ENCODE measurements at regions not wholly inside any gene's neighbourhood (a gene's known extent, or its start where the extent isn't known, plus 50 kb on each side); places are given as distances from the start of the nearest gene placed in this dataset.

- Mint-ChIP-seq H3K36me3 (ENCODE audit: low read depth) (peaks cover 4% of the 10 kb centered on the region), H3K4me3 (no peak overlapping the region), H3K27me3 (ENCODE audit: insufficient read depth) (no peaks in the 10 kb centered on the region), H3K4me1 (ENCODE audit: low read depth) (no peaks in the 10 kb centered on the region), H3K27ac (no peak overlapping the region), H3K9me3 (peaks cover 60% of the 10 kb centered on the region)
- TF ChIP-seq CTCF (IDR thresholded peaks at IDR 0.05): no peak
- DNase-seq: no peak
These were observed 133.2 kb upstream of the ADARB2 start for GRCh38 chr10:1870491-1870890.

GRCh38 chr10:1869861-1870260, 132.5 kb upstream of the ADARB2 start:
- H3K9me3 Mint-ChIP-seq: peaks cover 61% of the 10 kb centered on the region
- no peak for DNase-seq
- H3K27ac Mint-ChIP-seq: no peak overlapping the region
- H3K27me3 Mint-ChIP-seq (ENCODE audit: insufficient read depth): no peaks in the 10 kb centered on the region
- peaks cover 4% of the 10 kb centered on the region for H3K36me3 Mint-ChIP-seq (ENCODE audit: low read depth)
- no peak for TF ChIP-seq CTCF (IDR thresholded peaks at IDR 0.05)
- no peaks in the 10 kb centered on the region for H3K4me1 Mint-ChIP-seq (ENCODE audit: low read depth)
- H3K4me3 Mint-ChIP-seq: no peak overlapping the region

DNA sequence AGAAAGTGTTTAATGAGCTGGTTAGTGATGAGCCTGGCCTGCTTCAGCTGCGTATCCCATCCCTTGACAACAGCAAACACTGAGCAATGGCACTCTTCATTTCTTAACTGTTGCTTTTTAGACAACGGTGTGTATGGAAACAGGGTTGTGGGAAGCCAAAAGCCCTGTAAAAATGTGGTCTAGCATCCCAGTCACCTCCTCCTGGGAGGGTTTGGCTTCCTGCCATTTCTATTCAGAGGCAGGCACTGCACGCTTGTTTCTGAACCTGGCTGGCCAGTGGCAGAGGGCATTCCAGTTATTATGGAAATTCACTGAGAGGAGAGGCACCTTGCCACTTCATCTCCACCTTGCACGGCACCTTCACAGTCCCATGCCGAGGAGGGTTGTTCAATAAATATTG, 123.0 kb upstream of the ADARB2 start:
- H3K27ac Mint-ChIP-seq: no peak overlapping the region

DNA sequence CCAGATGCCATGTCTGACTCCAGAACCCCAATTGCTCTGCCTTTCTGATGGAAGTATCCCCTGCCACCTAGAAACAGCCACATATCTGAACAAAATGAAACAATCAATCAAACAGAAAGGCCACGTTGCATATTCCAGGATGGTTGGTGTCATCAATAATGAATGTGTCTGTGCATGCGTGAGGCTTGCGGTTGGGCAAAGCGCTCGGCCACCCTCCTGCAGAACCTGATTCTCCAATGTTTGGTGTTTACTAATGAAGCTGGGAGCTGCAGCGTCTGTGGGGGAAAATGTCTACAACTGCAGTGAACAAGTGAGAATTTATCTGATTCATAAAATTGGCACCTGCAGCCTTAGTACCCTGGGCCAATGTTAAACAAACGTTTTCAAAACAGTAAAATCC, 121.2 kb upstream of the ADARB2 start:
- no peak for DNase-seq
- no peak for TF ChIP-seq CTCF (IDR thresholded peaks at IDR 0.05)
- Mint-ChIP-seq H3K27ac (no peak overlapping the region), H3K4me3 (no peak overlapping the region), H3K27me3 (ENCODE audit: insufficient read depth) (no peaks in the 10 kb centered on the region), H3K36me3 (ENCODE audit: low read depth) (no peaks in the 10 kb centered on the region), H3K9me3 (peaks cover 36% of the 10 kb centered on the region), H3K4me1 (ENCODE audit: low read depth) (no peaks in the 10 kb centered on the region)

More for the DNA sequence above, 123.0 kb upstream of the ADARB2 start:
- H3K27me3 Mint-ChIP-seq (ENCODE audit: insufficient read depth): no peaks in the 10 kb centered on the region
- H3K9me3 Mint-ChIP-seq: peaks cover 29% of the 10 kb centered on the region
- no peak for DNase-seq
- H3K4me1 Mint-ChIP-seq (ENCODE audit: low read depth): no peaks in the 10 kb centered on the region
- no peak for TF ChIP-seq CTCF (IDR thresholded peaks at IDR 0.05)
- no peak overlapping the region for H3K4me3 Mint-ChIP-seq
- H3K36me3 Mint-ChIP-seq (ENCODE audit: low read depth): no peaks in the 10 kb centered on the region

DNA sequence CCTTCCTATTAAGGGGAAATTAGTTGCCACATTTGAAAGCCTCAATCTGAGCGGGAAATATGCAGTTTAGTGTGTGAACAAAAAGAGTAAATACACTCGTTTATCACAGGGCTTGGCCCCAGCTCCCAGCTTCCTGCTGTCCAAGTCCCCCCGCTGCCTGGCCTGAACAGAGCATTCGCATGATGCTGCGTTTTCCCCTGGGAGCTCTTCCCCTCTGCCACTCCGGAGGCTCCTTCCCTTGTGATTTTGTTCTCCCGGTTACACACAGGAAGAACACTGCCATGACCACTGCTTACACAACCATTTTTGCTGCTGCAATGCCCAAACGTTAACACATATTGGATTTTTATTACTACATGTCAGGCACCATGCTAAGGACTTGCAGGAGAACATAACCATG, 120.7 kb upstream of the ADARB2 start:
- no peak overlapping the region for H3K4me3 Mint-ChIP-seq
- H3K9me3 Mint-ChIP-seq: peaks cover 41% of the 10 kb centered on the region
- no peaks in the 10 kb centered on the region for H3K36me3 Mint-ChIP-seq (ENCODE audit: low read depth)
- no peak overlapping the region for H3K27ac Mint-ChIP-seq
- DNase-seq: no peak
- H3K27me3 Mint-ChIP-seq (ENCODE audit: insufficient read depth): no peaks in the 10 kb centered on the region
- TF ChIP-seq CTCF (IDR thresholded peaks at IDR 0.05): no peak
- H3K4me1 Mint-ChIP-seq (ENCODE audit: low read depth): no peaks in the 10 kb centered on the region

DNA sequence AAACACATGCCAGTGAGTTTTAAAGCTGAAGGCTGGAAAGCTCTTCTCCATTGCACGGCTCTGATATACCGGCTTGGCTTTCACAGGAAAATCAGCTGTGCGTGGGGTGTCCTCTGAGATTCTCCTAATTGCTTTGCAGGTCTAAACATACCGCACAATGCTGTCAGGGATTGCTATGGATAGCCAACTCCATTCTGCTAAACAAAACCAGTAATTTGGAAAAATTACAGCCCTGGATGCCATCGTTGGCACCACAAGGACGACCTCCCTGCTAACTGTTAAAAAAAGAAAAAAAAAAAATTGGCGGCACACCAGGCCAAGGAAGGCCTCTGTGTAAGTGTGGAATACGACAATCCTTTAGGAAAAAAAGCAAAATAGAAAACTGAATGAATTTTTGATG, 118.6 kb upstream of the ADARB2 start:
- peaks cover 43% of the 10 kb centered on the region for H3K9me3 Mint-ChIP-seq
- H3K27ac Mint-ChIP-seq: no peak overlapping the region
- DNase-seq: no peak
- H3K4me3 Mint-ChIP-seq: no peak overlapping the region
- no peak for TF ChIP-seq CTCF (IDR thresholded peaks at IDR 0.05)
- H3K36me3 Mint-ChIP-seq (ENCODE audit: low read depth): no peaks in the 10 kb centered on the region
- H3K4me1 Mint-ChIP-seq (ENCODE audit: low read depth): no peaks in the 10 kb centered on the region
- no peaks in the 10 kb centered on the region for H3K27me3 Mint-ChIP-seq (ENCODE audit: insufficient read depth)

Measured in HFFc6 (cell line).